GM23338 (cell line): ENCODE measurements at regions not wholly inside any gene's neighbourhood (a gene's known extent, or its start where the extent isn't known, plus 50 kb on each side); places are given as distances from the start of the nearest gene placed in this dataset.

Experiments
- ATAC-seq: fragments of 200-7000 bp; cut with Tn5 transposase; 3 replicates; pipeline ENCODE4 v1.9.1; 2020
- DNase-seq: peaks from one replicate; pipeline ENCODE4 v3.0.0-alpha.2; 2015; ENCODE audit warnings: low spot score
- H2AFZ ChIP-seq: fragments of 200-600 bp; sonication (generic); 2 replicates; pipeline ENCODE4 v1.8.0; 2016; ENCODE audit warnings: antibody characterized with exemption, mild to moderate bottlenecking, moderate library complexity
- H3F3A ChIP-seq: fragments of 200-600 bp; sonication (generic); replicated peaks from 2 replicates; pipeline ENCODE4 v1.8.0; 2017; ENCODE audit warnings: antibody characterized with exemption, mixed run types, low read depth
- H3K27ac ChIP-seq: fragments of 200-600 bp; sonication (generic); 2 replicates; pipeline ENCODE4 v1.6.1; 2016; ENCODE audit warnings: low read depth
- H3K27me3 ChIP-seq: fragments of 200-600 bp; sonication (generic); 2 replicates; pipeline ENCODE4 v1.8.0; 2016; ENCODE audit warnings: mild to moderate bottlenecking, mixed run types, moderate library complexity; ENCODE audit not compliant: insufficient read depth
- H3K36me3 ChIP-seq: fragments of 200-600 bp; sonication (generic); 2 replicates; pipeline ENCODE4 v1.8.0; 2016; ENCODE audit warnings: mild to moderate bottlenecking; ENCODE audit not compliant: insufficient read depth
- H3K4me1 ChIP-seq: fragments of 200-600 bp; sonication (generic); 2 replicates; pipeline ENCODE4 v1.8.0; 2016; ENCODE audit warnings: mild to moderate bottlenecking, moderate library complexity; ENCODE audit not compliant: insufficient read depth
- H3K4me2 ChIP-seq: fragments of 200-600 bp; sonication (generic); 2 replicates; pipeline ENCODE4 v1.7.1; 2017; ENCODE audit warnings: mixed run types
- H3K4me3 ChIP-seq: fragments of 200-600 bp; sonication (generic); 2 replicates; pipeline ENCODE4 v1.6.1; 2016; ENCODE audit warnings: mixed run types
- H3K79me2 ChIP-seq: fragments of 200-600 bp; sonication (generic); replicated peaks from 2 replicates; pipeline ENCODE4 v1.8.0; 2017; ENCODE audit warnings: mild to moderate bottlenecking; ENCODE audit not compliant: insufficient read depth
- H3K9me2 ChIP-seq: fragments of 200-600 bp; sonication (generic); 2 replicates; pipeline ENCODE4 v1.8.0; 2017; ENCODE audit not compliant: insufficient read depth
- H4K20me1 ChIP-seq: fragments of 200-600 bp; sonication (generic); replicated peaks from 2 replicates; pipeline ENCODE4 v1.8.0; 2017; ENCODE audit warnings: mild to moderate bottlenecking; ENCODE audit not compliant: insufficient read depth
- H3K27ac Mint-ChIP-seq: 2 replicates; pipeline ENCODE4 v1.8.0; 2020; ENCODE audit warnings: inconsistent platforms, mild to moderate bottlenecking, moderate library complexity, mixed read lengths
- H3K27me3 Mint-ChIP-seq: 3 replicates; pipeline ENCODE4 v1.8.0; 2022; ENCODE audit warnings: low read depth, mild to moderate bottlenecking, moderate library complexity, mixed read lengths, inconsistent platforms; ENCODE audit not compliant: insufficient read depth, poor library complexity
- H3K36me3 Mint-ChIP-seq: 3 replicates; pipeline ENCODE4 v1.8.0; 2021; ENCODE audit warnings: low read depth, mild to moderate bottlenecking, inconsistent platforms, moderate library complexity, mixed read lengths
- H3K4me1 Mint-ChIP-seq: 3 replicates; pipeline ENCODE4 v1.8.0; 2020; ENCODE audit warnings: mild to moderate bottlenecking, inconsistent platforms, mixed read lengths
- H3K4me3 Mint-ChIP-seq: 3 replicates; pipeline ENCODE4 v1.8.0; 2021; ENCODE audit warnings: moderate library complexity, mild to moderate bottlenecking, inconsistent platforms, mixed read lengths
- H3K9me3 Mint-ChIP-seq: 3 replicates; pipeline ENCODE4 v1.8.0; 2020; ENCODE audit warnings: moderate library complexity, mild to moderate bottlenecking, inconsistent platforms, mixed read lengths
- CREB1 ChIP-seq: fragments of 250-450 bp; sonication (Bioruptor Pico); IDR thresholded peaks from 2 replicates; pipeline ENCODE4 v1.5.0; 2020; ENCODE audit warnings: low read depth, mild to moderate bottlenecking, moderate library complexity
- EZH2 ChIP-seq: fragments of 200-600 bp; sonication (generic); IDR thresholded peaks from one replicate; pipeline ENCODE4 v1.8.0; 2017; ENCODE audit warnings: antibody characterized with exemption, mild to moderate bottlenecking, low read depth; ENCODE audit not compliant: unreplicated experiment
- EZH2phosphoT487 ChIP-seq: fragments of 200-600 bp; sonication (generic); IDR thresholded peaks from one replicate; pipeline ENCODE4 v1.8.1; 2018; ENCODE audit warnings: antibody characterized with exemption; ENCODE audit not compliant: unreplicated experiment
- NANOG ChIP-seq: IDR thresholded peaks from 2 replicates; pipeline ENCODE4 v1.6.1; 2016; ENCODE audit warnings: antibody characterized with exemption, borderline replicate concordance
- REST ChIP-seq: IDR thresholded peaks from one replicate; pipeline ENCODE4 v1.6.1; 2018; ENCODE audit warnings: antibody characterized with exemption; ENCODE audit not compliant: unreplicated experiment
- ZNF331 ChIP-seq: fragments of 250-450 bp; sonication (Bioruptor Pico); IDR thresholded peaks from 2 replicates; pipeline ENCODE4 v1.5.0; 2020; ENCODE audit warnings: low read depth, mild to moderate bottlenecking, moderate library complexity
- TF ChIP-seq, protein P1 (sequence below): IDR thresholded peaks from 2 replicates; pipeline ENCODE4 v1.6.1; 2016; ENCODE audit warnings: antibody characterized with exemption
- TF ChIP-seq, protein P2 (sequence below): fragments of 250-450 bp; sonication (Bioruptor Pico); IDR thresholded peaks from 2 replicates; pipeline ENCODE4 v1.5.0; 2020; ENCODE audit warnings: mild to moderate bottlenecking, moderate library complexity

DNA sequence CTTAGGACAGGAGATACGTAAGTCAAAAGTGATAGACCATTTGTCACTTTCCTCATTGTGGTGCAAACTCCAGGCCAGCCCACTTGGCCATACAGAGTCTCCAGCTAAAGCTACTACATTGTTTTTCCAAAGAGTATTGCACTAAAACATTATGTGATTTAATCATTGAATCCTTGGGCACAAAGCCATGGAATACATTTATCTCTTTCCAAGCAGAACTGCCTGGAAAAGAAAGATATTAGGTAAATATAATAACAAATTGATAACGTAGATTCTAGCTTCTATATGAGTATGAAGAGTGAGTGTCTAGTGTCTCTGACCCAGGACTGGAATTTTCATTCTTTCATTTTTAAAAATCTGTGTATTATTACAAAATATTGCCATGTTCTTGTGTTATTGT lies 863.7 kb upstream of the SEMA6D start:
- Histone ChIP-seq H3K9me2 (peaks cover 9% of the 10 kb centered on the region; the same call in 1 of the 2 replicates), H3F3A (no peaks in the 10 kb centered on the region), H3K79me2 (no peaks in the 10 kb centered on the region), H3K36me3 (no peaks in the 10 kb centered on the region), H3K4me1 (no peaks in the 10 kb centered on the region), H3K27me3 (no peaks in the 10 kb centered on the region), H3K4me3 (no peak overlapping the region), H3K4me2 (no peak overlapping the region), H2AFZ (no peak overlapping the region), H3K27ac (no peak overlapping the region), H4K20me1 (no peaks in the 10 kb centered on the region)
- no peak for DNase-seq
- Mint-ChIP-seq H3K4me1 (peaks cover 11% of the 10 kb centered on the region; the same call in 1 of the 3 replicates), H3K4me3 (no peak overlapping the region), H3K9me3 (peaks cover 44% of the 10 kb centered on the region), H3K36me3 (no peaks in the 10 kb centered on the region), H3K27me3 (peaks cover 2% of the 10 kb centered on the region), H3K27ac (no peak overlapping the region)
- no peak for ATAC-seq
- no peak for TF ChIP-seq EZH2
- TF ChIP-seq NANOG: no peak
- no peak for TF ChIP-seq ZNF331 (CRISPR knock-in tag)
- no peak for TF ChIP-seq CREB1 (CRISPR knock-in tag)
- TF ChIP-seq, protein P1, sequence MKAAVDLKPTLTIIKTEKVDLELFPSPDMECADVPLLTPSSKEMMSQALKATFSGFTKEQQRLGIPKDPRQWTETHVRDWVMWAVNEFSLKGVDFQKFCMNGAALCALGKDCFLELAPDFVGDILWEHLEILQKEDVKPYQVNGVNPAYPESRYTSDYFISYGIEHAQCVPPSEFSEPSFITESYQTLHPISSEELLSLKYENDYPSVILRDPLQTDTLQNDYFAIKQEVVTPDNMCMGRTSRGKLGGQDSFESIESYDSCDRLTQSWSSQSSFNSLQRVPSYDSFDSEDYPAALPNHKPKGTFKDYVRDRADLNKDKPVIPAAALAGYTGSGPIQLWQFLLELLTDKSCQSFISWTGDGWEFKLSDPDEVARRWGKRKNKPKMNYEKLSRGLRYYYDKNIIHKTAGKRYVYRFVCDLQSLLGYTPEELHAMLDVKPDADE: no peak
- TF ChIP-seq, protein P2, sequence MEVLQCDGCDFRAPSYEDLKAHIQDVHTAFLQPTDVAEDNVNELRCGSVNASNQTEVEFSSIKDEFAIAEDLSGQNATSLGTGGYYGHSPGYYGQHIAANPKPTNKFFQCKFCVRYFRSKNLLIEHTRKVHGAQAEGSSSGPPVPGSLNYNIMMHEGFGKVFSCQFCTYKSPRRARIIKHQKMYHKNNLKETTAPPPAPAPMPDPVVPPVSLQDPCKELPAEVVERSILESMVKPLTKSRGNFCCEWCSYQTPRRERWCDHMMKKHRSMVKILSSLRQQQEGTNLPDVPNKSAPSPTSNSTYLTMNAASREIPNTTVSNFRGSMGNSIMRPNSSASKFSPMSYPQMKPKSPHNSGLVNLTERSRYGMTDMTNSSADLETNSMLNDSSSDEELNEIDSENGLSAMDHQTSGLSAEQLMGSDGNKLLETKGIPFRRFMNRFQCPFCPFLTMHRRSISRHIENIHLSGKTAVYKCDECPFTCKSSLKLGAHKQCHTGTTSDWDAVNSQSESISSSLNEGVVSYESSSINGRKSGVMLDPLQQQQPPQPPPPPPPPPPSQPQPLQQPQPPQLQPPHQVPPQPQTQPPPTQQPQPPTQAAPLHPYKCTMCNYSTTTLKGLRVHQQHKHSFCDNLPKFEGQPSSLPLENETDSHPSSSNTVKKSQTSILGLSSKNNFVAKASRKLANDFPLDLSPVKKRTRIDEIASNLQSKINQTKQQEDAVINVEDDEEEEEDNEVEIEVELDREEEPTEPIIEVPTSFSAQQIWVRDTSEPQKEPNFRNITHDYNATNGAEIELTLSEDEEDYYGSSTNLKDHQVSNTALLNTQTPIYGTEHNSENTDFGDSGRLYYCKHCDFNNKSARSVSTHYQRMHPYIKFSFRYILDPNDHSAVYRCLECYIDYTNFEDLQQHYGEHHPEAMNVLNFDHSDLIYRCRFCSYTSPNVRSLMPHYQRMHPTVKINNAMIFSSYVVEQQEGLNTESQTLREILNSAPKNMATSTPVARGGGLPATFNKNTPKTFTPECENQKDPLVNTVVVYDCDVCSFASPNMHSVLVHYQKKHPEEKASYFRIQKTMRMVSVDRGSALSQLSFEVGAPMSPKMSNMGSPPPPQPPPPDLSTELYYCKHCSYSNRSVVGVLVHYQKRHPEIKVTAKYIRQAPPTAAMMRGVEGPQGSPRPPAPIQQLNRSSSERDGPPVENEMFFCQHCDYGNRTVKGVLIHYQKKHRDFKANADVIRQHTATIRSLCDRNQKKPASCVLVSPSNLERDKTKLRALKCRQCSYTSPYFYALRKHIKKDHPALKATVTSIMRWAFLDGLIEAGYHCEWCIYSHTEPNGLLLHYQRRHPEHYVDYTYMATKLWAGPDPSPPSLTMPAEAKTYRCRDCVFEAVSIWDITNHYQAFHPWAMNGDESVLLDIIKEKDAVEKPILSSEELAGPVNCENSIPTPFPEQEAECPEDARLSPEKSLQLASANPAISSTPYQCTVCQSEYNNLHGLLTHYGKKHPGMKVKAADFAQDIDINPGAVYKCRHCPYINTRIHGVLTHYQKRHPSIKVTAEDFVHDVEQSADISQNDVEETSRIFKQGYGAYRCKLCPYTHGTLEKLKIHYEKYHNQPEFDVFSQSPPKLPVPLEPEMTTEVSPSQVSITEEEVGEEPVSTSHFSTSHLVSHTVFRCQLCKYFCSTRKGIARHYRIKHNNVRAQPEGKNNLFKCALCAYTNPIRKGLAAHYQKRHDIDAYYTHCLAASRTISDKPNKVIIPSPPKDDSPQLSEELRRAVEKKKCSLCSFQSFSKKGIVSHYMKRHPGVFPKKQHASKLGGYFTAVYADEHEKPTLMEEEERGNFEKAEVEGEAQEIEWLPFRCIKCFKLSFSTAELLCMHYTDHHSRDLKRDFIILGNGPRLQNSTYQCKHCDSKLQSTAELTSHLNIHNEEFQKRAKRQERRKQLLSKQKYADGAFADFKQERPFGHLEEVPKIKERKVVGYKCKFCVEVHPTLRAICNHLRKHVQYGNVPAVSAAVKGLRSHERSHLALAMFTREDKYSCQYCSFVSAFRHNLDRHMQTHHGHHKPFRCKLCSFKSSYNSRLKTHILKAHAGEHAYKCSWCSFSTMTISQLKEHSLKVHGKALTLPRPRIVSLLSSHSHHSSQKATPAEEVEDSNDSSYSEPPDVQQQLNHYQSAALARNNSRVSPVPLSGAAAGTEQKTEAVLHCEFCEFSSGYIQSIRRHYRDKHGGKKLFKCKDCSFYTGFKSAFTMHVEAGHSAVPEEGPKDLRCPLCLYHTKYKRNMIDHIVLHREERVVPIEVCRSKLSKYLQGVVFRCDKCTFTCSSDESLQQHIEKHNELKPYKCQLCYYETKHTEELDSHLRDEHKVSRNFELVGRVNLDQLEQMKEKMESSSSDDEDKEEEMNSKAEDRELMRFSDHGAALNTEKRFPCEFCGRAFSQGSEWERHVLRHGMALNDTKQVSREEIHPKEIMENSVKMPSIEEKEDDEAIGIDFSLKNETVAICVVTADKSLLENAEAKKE (CRISPR knock-in tag): no peak
- no peak for TF ChIP-seq EZH2phosphoT487
- no peak for TF ChIP-seq REST
